Nephron progenitor cell (in vitro differentiated cells): ENCODE measurements at regions not wholly inside any gene's neighbourhood (a gene's known extent, or its start where the extent isn't known, plus 50 kb on each side); places are given as distances from the start of the nearest gene placed in this dataset.

Source experiments
- DNase-seq: peaks from one replicate; pipeline ENCODE4 v3.0.0; 2021
- H3K27ac Mint-ChIP-seq: 2 replicates; pipeline ENCODE4 v1.8.0; 2021; ENCODE audit warnings: mild to moderate bottlenecking, moderate library complexity, mixed read lengths
- H3K27me3 Mint-ChIP-seq: 2 replicates; pipeline ENCODE4 v1.8.0; 2021; ENCODE audit warnings: mild to moderate bottlenecking, low read depth, mixed read lengths; ENCODE audit not compliant: poor library complexity
- H3K36me3 Mint-ChIP-seq: 2 replicates; pipeline ENCODE4 v1.8.0; 2021; ENCODE audit warnings: low read depth, mixed read lengths
- H3K4me1 Mint-ChIP-seq: 2 replicates; pipeline ENCODE4 v1.8.0; 2021; ENCODE audit warnings: mixed read lengths
- H3K4me3 Mint-ChIP-seq: 2 replicates; pipeline ENCODE4 v1.8.0; 2021; ENCODE audit warnings: mild to moderate bottlenecking, moderate library complexity, mixed read lengths
- H3K9me3 Mint-ChIP-seq: 2 replicates; pipeline ENCODE4 v1.8.0; 2021; ENCODE audit warnings: mild to moderate bottlenecking, moderate library complexity, mixed read lengths
- TF ChIP-seq, protein P1 (sequence below): fragments of 200-600 bp; sonication (generic); IDR thresholded peaks from 2 replicates; pipeline ENCODE4 v1.5.0; 2021; ENCODE audit warnings: antibody characterized with exemption

DNA sequence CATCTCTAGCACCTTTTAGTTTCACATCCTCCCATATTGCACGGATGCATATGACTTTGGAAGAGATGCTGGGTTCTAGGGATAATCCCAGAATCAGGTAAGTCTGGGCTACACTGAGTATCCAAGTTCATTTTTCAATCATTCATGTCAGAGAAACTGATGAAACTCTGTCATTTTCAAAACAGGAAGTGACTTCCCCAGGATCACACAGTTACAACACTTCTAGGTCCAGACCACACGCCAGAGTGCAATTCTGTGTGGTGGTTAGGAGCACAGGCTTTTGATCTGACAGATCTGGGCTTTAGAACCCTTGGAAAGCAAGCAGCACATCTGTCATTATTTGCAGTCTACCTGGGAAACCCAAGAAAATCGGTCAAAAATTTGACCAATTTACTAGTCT lies 52.1 kb upstream of the CDKN2AIP start:
- H3K9me3 Mint-ChIP-seq: no peaks in the 10 kb centered on the region
- H3K27ac Mint-ChIP-seq: no peak overlapping the region
- H3K4me1 Mint-ChIP-seq: peaks cover 47% of the 10 kb centered on the region
- peaks cover 5% of the 10 kb centered on the region for H3K27me3 Mint-ChIP-seq
- TF ChIP-seq, protein P1, sequence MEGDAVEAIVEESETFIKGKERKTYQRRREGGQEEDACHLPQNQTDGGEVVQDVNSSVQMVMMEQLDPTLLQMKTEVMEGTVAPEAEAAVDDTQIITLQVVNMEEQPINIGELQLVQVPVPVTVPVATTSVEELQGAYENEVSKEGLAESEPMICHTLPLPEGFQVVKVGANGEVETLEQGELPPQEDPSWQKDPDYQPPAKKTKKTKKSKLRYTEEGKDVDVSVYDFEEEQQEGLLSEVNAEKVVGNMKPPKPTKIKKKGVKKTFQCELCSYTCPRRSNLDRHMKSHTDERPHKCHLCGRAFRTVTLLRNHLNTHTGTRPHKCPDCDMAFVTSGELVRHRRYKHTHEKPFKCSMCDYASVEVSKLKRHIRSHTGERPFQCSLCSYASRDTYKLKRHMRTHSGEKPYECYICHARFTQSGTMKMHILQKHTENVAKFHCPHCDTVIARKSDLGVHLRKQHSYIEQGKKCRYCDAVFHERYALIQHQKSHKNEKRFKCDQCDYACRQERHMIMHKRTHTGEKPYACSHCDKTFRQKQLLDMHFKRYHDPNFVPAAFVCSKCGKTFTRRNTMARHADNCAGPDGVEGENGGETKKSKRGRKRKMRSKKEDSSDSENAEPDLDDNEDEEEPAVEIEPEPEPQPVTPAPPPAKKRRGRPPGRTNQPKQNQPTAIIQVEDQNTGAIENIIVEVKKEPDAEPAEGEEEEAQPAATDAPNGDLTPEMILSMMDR: no peak
- H3K36me3 Mint-ChIP-seq: no peaks in the 10 kb centered on the region
- no peak overlapping the region for H3K4me3 Mint-ChIP-seq
- no peak for DNase-seq

DNA sequence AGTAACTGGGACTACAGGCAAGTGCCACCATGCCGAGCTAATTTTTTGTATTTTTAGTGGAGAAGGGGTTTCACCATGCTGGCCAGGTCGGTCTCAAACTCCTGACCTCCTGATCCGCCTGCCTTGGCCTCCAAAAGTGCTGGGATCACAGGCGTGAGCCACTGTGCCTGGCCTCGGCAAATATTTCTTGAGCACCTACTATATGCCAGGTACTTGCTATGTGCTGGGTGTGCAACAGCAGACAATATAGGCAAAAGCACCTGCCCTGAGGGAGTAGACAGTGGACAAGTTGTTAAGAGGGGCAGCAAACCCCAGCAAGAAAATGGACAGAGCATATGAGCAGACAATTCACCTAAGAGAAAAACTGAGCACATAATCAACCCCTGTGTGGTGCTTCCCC lies 51.0 kb upstream of the CDKN2AIP start:
- H3K9me3 Mint-ChIP-seq: no peaks in the 10 kb centered on the region
- no peak for DNase-seq
- no peak overlapping the region for H3K4me3 Mint-ChIP-seq

DNA sequence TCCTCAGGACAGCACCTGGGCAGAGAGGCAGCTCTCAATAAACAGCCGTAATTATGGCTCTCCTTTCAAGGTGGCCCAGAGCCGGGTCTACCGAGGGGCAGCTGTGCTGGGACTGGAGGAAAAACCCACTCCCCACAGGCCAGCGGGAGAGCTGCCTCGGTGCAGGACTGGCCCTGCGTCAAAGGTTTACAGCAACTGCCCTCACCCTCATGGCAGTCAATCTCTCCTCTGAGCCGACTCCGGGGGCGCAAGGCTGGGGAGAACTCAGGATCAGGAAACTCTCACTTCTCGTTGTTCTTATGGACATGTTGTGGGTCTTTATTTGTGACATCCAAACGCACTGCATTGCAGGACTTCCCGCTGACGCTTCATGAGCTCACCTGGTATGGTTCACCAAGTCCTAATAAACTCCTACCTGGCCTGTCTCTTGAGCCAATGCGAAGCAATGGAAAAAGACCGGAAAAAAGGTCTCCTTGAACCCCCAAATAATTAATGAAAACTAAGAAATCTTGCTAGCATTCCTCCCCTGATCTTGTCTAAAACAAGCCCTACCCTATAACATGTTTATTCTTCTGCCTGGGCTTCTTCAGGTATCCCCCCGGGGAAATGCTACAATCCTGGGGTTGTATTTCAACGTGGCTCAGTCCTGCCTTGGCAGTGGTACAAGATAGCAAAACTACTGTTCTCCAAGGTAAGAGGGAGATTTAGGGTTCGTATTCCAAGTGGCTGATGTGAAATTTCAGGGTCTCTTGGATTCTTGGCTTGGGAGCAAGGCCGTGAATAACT lies 50.1 kb upstream of the CDKN2AIP start:
- TF ChIP-seq, protein P1: no peak
- peaks cover 5% of the 10 kb centered on the region for H3K27me3 Mint-ChIP-seq
- DNase-seq: no peak
- peaks cover 54% of the 10 kb centered on the region for H3K4me1 Mint-ChIP-seq
- H3K27ac Mint-ChIP-seq: no peak overlapping the region
- no peak overlapping the region for H3K4me3 Mint-ChIP-seq
- no peaks in the 10 kb centered on the region for H3K36me3 Mint-ChIP-seq
- no peaks in the 10 kb centered on the region for H3K9me3 Mint-ChIP-seq

More for the DNA sequence above, 51.0 kb upstream of the CDKN2AIP start:
- no peak overlapping the region for H3K27ac Mint-ChIP-seq
- H3K4me1 Mint-ChIP-seq: peaks cover 46% of the 10 kb centered on the region
- TF ChIP-seq, protein P1: no peak
- H3K27me3 Mint-ChIP-seq: peaks cover 5% of the 10 kb centered on the region
- no peaks in the 10 kb centered on the region for H3K36me3 Mint-ChIP-seq
